Naive B cell (primary cell): ENCODE measurements at regions not wholly inside any gene's neighbourhood (a gene's known extent, or its start where the extent isn't known, plus 50 kb on each side); places are given as distances from the start of the nearest gene placed in this dataset.

ENCODE experiments used
- ATAC-seq, 2 donors: fragments of 150-1000 bp; cut with Tn5 transposase; 2 replicates each; pipeline ENCODE4 v1.10.0; 2021; ENCODE audit warnings: low read depth in 2 of 2, mild to moderate bottlenecking in 2 of 2, moderate library complexity in 2 of 2
- DNase-seq: peaks from one replicate; pipeline ENCODE4 v3.0.0; 2022
- H3K27ac Mint-ChIP-seq, 6 donors: one replicate each; pipeline ENCODE4 v1.8.0; 2020 to 2022; ENCODE audit warnings: mild to moderate bottlenecking in 6 of 6, mixed read lengths in 6 of 6, moderate library complexity in 5 of 6, inconsistent platforms in 2 of 6
- H3K27me3 Mint-ChIP-seq, 3 donors: one replicate each; pipeline ENCODE4 v1.8.0; 2021 to 2022; ENCODE audit warnings: mixed read lengths in 3 of 3, mild to moderate bottlenecking in 1 of 3
- H3K36me3 Mint-ChIP-seq, 2 donors: one replicate each; pipeline ENCODE4 v1.8.0; 2020 to 2022; ENCODE audit warnings: mixed read lengths in 2 of 2, inconsistent platforms in 1 of 2, mild to moderate bottlenecking in 1 of 2
- H3K4me1 Mint-ChIP-seq, 3 donors: one replicate each; pipeline ENCODE4 v1.8.0; 2020 to 2022; ENCODE audit warnings: mixed read lengths in 3 of 3, inconsistent platforms in 1 of 3, mild to moderate bottlenecking in 1 of 3, moderate library complexity in 1 of 3
- H3K4me3 Mint-ChIP-seq, 8 donors: one replicate each; pipeline ENCODE4 v1.8.0; 2020 to 2022; ENCODE audit warnings: mild to moderate bottlenecking in 8 of 8, mixed read lengths in 8 of 8, moderate library complexity in 8 of 8, inconsistent platforms in 2 of 8
- H3K9me3 Mint-ChIP-seq, 7 donors: one replicate each; pipeline ENCODE4 v1.8.0; 2020 to 2022; ENCODE audit warnings: mixed read lengths in 7 of 7, mild to moderate bottlenecking in 5 of 7, inconsistent platforms in 2 of 7, moderate library complexity in 1 of 7

DNA sequence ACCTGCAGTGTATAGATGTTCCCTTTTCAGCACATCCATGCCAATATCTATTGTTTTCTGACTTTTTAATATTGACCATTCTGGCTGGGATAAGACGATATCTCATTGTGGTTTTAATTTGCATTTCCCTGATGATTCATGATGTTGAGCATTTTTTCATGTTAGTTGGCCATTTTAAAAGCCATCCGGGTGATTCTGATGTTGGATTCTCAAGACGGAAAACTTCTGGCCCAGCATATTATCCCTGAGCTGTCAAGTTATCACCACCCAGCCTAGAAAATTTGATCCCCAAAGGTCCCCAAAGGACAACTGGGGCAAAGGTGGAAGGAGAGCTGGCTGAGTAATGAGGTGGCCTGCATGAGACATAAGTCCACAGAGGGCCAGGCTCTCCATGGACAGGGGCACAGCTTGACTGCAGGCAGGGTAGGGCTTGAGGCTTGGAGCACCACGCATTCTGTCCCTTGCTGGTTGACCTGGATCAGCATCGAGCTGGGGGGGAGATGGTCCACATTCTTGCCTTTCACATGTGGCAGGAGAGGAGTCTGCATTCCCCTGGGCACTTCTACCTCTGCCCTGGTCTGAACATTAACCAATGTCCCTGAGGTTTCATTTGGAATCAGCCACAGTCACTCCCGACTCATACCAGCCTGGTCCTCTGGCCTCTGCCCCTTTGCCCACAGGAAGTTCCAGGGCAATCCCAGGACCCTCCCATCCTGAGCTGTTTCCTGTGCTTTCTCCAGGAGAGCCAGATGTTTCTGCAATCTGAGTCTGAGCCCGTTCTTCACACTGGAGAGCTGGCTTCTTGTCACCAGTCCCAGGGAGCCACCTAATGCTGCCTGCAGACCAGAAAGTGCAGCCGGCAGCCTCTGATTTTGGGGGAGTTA lies 69.2 kb downstream of the ISG20 start:
- Mint-ChIP-seq H3K27ac (no peak overlapping the region), H3K27me3 (peaks cover 30 to 60% (median 33%) of the 10 kb centered on the region in 3 donors), H3K36me3 (no peaks in the 10 kb centered on the region), H3K4me3 (peak overlapping the region in 1 of 8 donors; percentile 45), H3K9me3 (no peaks in the 10 kb centered on the region), H3K4me1 (peaks cover 13 to 19% (median 17%) of the 10 kb centered on the region in 3 donors)
- DNase-seq (no peak), ATAC-seq (no peak)

DNA sequence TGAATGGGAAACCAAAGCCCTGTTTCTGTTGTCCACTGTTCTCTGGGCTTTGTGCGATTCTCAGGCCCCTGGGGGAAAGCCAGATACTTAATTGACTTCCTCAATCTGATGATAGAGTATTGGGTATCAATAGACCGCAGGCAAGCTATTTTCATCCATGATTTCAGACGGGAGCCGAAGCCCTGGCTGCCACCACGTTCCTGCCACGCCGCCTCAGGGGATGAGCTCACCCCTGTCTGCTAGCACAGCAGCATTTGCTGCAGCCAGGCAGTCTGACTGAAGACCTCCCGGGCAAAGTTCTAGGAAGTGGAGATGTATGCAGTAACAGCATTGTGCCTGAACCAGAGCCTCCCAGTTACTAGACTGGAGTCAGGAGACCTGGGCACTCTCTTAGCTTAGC lies 69.8 kb downstream of the ISG20 start:
- Mint-ChIP-seq H3K27ac (no peak overlapping the region), H3K4me3 (peak overlapping the region in 2 of 8 donors; percentile 45 to 50), H3K36me3 (no peaks in the 10 kb centered on the region), H3K4me1 (peaks cover 13 to 19% (median 14%) of the 10 kb centered on the region in 3 donors), H3K27me3 (peaks cover 30 to 60% (median 33%) of the 10 kb centered on the region in 3 donors), H3K9me3 (no peaks in the 10 kb centered on the region)
- DNase-seq (no peak), ATAC-seq (no peak)

DNA sequence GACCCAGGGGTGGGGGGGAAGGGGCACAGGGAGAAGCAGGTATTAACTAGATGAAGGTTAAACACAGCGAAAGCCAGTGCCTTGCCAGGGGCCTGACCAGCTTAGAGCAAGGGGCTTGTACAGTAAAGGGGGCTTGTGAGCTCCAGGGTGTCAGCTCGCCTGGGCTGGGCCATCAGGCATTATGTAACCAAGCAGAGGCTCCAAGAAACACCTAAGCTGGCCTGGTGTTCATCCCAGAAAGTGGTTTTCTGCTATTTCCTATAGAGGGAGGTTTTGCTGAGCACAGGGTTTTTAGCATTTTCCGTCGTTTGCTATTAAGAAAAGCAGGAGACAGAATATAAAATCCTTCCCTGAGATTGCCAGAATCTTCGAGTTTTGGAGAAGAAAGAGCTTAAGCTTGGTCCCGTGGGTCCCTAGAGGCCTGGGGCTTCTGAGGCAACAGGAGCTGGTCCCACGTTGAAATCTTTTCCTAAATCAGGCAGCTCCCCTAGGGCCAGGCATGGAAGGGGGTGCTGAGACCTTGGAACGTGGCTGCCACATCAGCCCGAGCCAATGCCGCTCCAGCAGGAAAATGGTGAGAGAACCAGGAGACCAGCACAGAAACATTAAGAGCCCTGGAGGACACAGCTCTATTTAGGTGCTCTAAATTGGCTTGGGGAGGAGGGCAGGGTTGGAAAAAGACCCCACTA lies 71.4 kb downstream of the ISG20 start:
- H3K36me3 Mint-ChIP-seq, result no peaks in the 10 kb centered on the region
- H3K27me3 Mint-ChIP-seq, result peaks cover 30 to 55% (median 33%) of the 10 kb centered on the region in 3 donors
- ATAC-seq, result no peak
- DNase-seq, result no peak
- H3K4me1 Mint-ChIP-seq, result peaks cover 8 to 10% (median 8%) of the 10 kb centered on the region in 3 donors
- H3K4me3 Mint-ChIP-seq, result no peak overlapping the region
- H3K9me3 Mint-ChIP-seq, result no peaks in the 10 kb centered on the region
- no peak overlapping the region for H3K27ac Mint-ChIP-seq

DNA sequence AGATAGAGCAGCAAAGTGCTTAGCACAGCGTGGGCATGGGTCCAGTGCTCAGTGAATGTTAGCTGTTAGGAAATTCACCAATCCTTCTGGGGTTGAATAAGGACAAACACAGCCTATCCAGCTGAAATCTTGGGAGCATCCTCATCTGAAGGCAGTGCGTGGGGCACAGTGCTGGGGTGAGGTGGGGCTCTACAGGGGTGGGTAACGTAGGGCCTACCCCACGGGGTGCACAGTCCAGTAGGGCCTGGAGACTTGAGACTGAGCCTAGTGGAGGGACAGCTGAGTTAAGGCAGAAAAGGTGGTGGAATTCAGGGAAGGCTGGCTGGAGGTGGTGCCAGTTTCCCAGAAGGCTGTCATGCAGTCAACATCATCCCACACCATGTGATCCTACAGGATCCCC lies 73.0 kb downstream of the ISG20 start:
- no peak overlapping the region for H3K27ac Mint-ChIP-seq
- H3K4me3 Mint-ChIP-seq, result no peak overlapping the region
- no peaks in the 10 kb centered on the region for H3K36me3 Mint-ChIP-seq
- H3K9me3 Mint-ChIP-seq, result no peaks in the 10 kb centered on the region
- ATAC-seq (no peak), DNase-seq (no peak)
- peaks cover 23 to 46% (median 30%) of the 10 kb centered on the region in 3 donors for H3K27me3 Mint-ChIP-seq
- peaks cover 0 to 7% (median 2%) of the 10 kb centered on the region in 3 donors for H3K4me1 Mint-ChIP-seq

DNA sequence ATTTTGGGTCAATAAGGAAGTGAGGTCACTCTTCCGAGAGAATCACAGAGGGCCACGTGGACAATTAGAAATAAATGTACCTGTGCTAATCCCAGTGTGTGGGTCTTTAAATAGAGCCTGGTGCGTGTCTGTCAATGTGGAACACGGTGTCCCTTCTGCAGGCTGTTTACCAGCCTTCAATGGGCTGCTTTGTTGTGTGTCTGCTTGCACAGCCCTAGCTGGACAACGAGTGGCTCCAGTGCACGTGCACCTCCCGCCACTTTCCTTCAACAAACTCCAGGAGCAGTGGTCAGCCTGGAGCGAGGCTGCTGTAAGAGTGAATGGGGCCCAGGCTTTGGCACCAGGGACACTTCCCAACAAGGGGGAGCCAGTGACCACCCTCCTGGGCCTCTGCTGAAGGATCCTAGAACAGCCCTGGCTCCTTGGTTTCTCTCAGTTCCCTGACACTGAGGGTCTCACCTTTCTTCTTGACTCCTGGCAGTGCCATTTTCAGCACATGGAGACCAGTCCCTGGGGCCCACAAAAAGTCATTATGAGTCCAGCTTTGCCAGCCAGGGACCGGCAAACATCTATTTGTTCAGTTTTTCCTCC lies 76.1 kb downstream of the ISG20 start:
- no peak for DNase-seq
- Mint-ChIP-seq H3K4me1 (peaks cover 20 to 25% (median 21%) of the 10 kb centered on the region in 3 donors), H3K36me3 (no peaks in the 10 kb centered on the region), H3K4me3 (no peak overlapping the region), H3K27ac (peak overlapping the region in 1 of 6 donors; percentile 25), H3K9me3 (no peaks in the 10 kb centered on the region), H3K27me3 (peaks cover 9 to 23% (median 12%) of the 10 kb centered on the region in 3 donors)
- no peak for ATAC-seq

DNA sequence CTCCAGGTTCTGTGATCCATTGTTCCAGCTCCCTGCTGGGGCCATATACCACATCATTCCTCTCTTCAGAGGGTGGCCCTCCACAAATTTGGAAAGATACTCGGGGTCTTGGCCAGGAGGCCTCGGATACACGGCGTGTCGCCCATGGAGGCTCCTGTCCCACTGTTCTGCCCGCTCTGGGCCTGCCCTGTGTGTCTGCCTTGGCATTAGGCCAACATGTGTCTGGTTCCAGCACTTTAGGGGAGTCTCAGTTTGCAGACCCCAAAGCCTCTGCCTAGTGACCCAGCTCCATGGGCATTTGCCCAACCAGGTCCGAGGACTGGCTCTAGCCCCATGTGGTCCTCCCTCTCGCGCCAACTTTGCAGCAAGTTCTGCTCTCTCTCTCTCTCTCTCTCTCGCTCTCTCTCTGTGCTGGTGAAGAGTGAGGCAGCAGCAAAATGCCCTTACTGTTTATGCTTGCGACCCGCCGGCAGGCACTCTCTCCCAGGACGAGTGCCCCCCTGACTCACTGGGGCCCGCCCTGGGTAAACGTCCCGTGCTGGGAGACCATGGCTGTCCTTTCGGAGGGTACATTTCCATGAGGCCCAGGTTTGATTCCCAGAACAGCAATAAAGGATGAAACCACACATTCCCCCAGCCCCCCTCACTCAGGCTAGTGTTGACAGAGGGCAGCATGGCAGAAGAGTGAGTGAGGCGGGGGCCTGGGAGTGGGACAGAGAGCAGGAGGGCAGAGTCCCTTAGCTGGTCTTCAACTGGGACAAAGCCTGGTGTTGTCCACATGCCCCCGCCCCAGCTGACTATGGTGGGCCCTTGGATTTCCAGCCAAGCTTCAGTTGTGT lies 77.9 kb downstream of the ISG20 start:
- Mint-ChIP-seq H3K27me3 (peaks cover 2 to 13% (median 4%) of the 10 kb centered on the region in 3 donors), H3K36me3 (no peaks in the 10 kb centered on the region), H3K27ac (peak overlapping the region in 1 of 6 donors; percentile 90), H3K4me3 (no peak overlapping the region), H3K9me3 (no peaks in the 10 kb centered on the region), H3K4me1 (peaks cover 30 to 41% (median 36%) of the 10 kb centered on the region in 3 donors)
- no peak for ATAC-seq
- DNase-seq, result no peak

DNA sequence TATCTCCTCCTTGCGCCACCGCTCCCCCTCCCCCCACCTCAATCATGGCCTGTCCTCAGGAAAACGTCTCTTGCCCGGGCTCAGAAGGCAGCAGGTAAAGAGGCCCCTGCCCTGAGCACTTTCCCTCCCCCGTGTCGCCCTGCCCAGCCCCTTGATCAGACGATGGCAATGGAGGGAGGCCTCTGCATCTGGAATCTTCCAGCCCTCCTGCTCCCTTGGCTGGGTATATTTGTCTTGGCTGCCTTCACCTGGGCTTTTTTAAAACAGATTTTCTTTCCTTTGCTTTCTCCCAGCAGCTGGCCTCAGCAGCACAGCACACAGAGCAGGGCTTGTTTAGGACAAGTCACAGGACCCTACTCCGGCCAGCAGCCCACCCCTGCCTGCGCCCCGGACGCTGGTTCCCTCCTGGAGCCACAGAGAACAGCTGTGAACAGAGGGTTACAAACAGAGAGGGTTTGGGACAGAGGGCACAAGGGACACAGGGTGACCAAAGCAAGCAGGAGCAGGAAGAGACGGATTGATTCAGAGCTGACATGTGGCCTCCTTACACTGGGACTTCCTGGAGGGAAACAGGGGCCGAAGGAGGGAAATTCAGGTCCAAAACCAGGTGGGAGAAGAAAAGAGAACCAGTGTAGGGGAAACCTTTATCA lies 78.7 kb downstream of the ISG20 start:
- DNase-seq (no peak), ATAC-seq (no peak)
- Mint-ChIP-seq H3K36me3 (no peaks in the 10 kb centered on the region), H3K27me3 (peaks cover 0 to 8% (median 1%) of the 10 kb centered on the region in 3 donors), H3K27ac (peak overlapping the region in 2 of 6 donors; percentile 56 to 75), H3K4me3 (peak overlapping the region in 1 of 8 donors; percentile 19), H3K4me1 (peaks cover 30 to 47% (median 38%) of the 10 kb centered on the region in 3 donors), H3K9me3 (no peaks in the 10 kb centered on the region)

DNA sequence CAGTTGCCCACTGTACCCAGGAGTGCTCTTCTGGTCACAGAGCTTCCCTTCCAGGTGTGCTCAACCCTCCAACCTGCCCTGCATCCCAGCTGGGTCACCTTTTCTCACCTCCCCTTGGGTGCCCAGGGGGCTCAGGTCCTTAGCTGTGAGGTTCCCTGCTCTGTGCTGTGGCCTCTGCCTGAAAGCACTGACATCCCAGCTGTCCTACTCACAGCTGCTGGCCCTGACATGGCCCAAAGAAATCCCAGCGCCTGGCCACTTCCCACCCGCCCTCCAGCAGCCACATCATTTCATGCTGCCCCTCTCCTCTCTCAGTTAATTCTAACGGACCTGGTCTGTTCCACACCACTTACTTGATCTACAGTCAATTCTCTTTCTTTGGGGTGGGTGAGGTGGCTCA lies 79.9 kb downstream of the ISG20 start:
- DNase-seq (no peak), ATAC-seq (no peak)
- H3K9me3 Mint-ChIP-seq, result no peaks in the 10 kb centered on the region
- H3K4me1 Mint-ChIP-seq, result peaks cover 34 to 52% (median 38%) of the 10 kb centered on the region in 3 donors
- H3K4me3 Mint-ChIP-seq, result peak overlapping the region in 2 of 8 donors; percentile 9 to 44
- peaks cover 0 to 5% of the 10 kb centered on the region in 2 donors for H3K36me3 Mint-ChIP-seq
- H3K27ac Mint-ChIP-seq, result peak overlapping the region in 2 of 6 donors; percentile 75 to 79
- H3K27me3 Mint-ChIP-seq, result peaks cover 0 to 4% (median 0%) of the 10 kb centered on the region in 3 donors

DNA sequence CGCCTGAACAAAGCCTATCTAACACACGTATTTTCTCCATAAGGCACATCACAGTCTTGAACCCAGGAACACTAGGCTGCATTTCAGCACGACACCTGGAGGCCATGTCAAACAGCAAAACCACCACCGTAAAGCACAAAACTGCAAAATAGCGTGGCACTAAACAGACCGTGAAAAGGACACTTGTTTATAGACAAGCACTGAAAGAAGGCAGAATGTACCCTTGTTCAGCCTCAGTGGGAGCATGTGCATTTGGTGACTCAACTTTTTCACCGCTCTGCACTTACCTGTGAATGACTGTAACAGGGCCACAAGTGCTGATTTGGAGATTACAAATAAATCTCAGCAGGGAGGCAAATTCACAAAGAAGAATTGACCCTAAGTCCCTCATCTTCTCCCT lies 80.8 kb downstream of the ISG20 start:
- peak; percentile 14 to 23 for ATAC-seq
- H3K27me3 Mint-ChIP-seq, result peaks cover 0 to 4% (median 0%) of the 10 kb centered on the region in 3 donors
- peak overlapping the region in 5 of 8 donors; percentile 16 to 72 (median 53) for H3K4me3 Mint-ChIP-seq
- no peaks in the 10 kb centered on the region for H3K9me3 Mint-ChIP-seq
- peaks cover 0 to 5% of the 10 kb centered on the region in 2 donors for H3K36me3 Mint-ChIP-seq
- no peak for DNase-seq
- H3K4me1 Mint-ChIP-seq, result peaks cover 34 to 56% (median 40%) of the 10 kb centered on the region in 3 donors
- peak overlapping the region in 4 of 6 donors; percentile 19 to 79 (median 64) for H3K27ac Mint-ChIP-seq

DNA sequence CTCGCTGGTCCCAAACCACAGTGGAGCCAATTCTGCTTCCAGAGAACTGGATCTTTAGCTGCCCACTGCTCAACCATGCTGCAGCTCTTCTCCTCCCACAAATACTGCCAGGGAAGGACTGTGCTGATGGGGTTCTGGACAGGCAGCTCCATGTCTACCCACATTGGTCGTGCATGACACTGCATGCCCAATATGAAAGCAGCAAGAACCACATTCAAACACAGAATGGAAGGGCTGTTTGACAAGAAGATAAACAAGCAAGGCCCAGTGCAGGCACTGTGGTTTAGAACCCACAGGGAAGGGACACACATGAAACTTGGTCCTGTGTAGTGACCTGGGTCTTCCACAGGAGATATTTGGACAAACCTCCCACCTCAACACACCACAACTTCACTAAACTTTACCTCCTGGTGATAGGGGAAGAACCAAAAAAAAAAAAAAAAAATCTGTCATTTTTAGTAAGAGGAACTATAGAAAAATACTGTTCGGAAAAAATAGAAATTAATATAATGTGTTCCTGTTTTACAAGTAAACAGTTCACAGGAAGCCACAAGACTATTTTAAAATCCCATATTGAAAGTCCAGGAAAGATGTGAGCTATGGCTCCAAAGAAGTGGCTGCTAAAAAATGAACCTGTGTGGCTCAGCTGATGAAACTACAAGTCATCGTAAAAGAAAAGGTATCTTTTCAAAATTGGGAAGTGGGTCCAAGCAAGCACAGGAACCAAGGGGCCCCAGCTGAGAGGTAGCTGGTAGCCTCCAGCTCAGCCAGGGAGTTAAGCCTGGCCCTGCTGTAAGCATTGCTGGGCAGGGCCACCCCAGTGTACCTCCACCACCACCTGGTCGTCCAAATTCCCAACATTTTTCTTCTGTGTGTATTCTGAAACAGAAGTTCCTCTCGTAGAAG lies 77.7 kb upstream of the ACAN start:
- peak; percentile 15 for DNase-seq
- Mint-ChIP-seq H3K9me3 (peaks cover 0 to 7% (median 0%) of the 10 kb centered on the region in 7 donors), H3K36me3 (peaks cover 0 to 5% of the 10 kb centered on the region in 2 donors), H3K4me1 (peaks cover 48 to 78% (median 59%) of the 10 kb centered on the region in 3 donors), H3K27me3 (no peaks in the 10 kb centered on the region), H3K4me3 (peak overlapping the region; percentile 0 to 90 (median 78)), H3K27ac (peak overlapping the region; percentile 67 to 93 (median 90))
- peak; percentile 82 to 86 for ATAC-seq

DNA sequence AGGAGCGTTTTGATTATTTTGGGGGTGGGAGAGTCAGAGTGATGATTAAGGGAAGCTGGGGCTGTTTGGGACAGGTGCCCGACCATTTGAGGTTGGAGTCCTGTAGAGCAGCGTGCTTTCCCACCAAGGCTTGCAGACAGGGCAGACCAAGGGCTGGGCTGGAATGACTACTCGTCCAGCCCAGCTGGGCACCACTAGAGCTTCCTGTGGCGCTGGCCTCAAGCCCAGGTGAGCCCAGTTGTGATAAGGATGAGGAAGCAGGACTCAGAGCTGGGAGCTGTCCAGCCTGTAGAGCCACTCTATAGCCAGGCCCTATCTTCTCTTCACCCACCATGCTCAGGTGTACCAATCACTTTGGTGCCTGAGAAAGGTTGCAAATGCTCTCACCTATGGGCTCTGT lies 75.8 kb upstream of the ACAN start:
- DNase-seq (no peak), ATAC-seq (no peak)
- no peaks in the 10 kb centered on the region for H3K27me3 Mint-ChIP-seq

More for the DNA sequence above, 75.8 kb upstream of the ACAN start:
- peak overlapping the region in 3 of 6 donors; percentile 1 to 56 (median 21) for H3K27ac Mint-ChIP-seq
- H3K9me3 Mint-ChIP-seq, result peaks cover 0 to 7% (median 0%) of the 10 kb centered on the region in 7 donors
- H3K4me1 Mint-ChIP-seq, result peaks cover 44 to 63% (median 49%) of the 10 kb centered on the region in 3 donors
- H3K4me3 Mint-ChIP-seq, result peak overlapping the region in 3 of 8 donors; percentile 47 to 57 (median 47)
- H3K36me3 Mint-ChIP-seq, result peaks cover 0 to 5% of the 10 kb centered on the region in 2 donors
